Spleen (tissue), 11 donors: ENCODE measurements at regions not wholly inside any gene's neighbourhood (a gene's known extent, or its start where the extent isn't known, plus 50 kb on each side); places are given as distances from the start of the nearest gene placed in this dataset.

Experiments used
- DNase-seq: peaks from one replicate; pipeline ENCODE4 v3.0.0-alpha.2; 2020
- H3K27ac ChIP-seq, 8 donors: fragments of 200-600 bp; sonication (generic) in 7 of 8; 1 replicate in 4 of 8; 2 replicates in 4 of 8; pipeline versions ENCODE4 v1.5.0 to v1.8.0; 2016 to 2021; ENCODE audit warnings: inconsistent platforms in 4 of 8, mild to moderate bottlenecking in 4 of 8, moderate library complexity in 1 of 8
- H3K27me3 ChIP-seq, 7 donors: fragments of 200-600 bp; sonication (generic) in 6 of 7; replicated peaks in 1 of 7; 1 replicate in 4 of 7; 2 replicates in 3 of 7; pipeline versions ENCODE4 v1.5.0 to v1.8.0; 2016 to 2021; ENCODE audit warnings: inconsistent platforms in 3 of 7, mild to moderate bottlenecking in 1 of 7
- H3K36me3 ChIP-seq, 6 donors: fragments of 200-600 bp; sonication (generic) in 5 of 6; 1 replicate in 4 of 6; 2 replicates in 2 of 6; pipeline versions ENCODE4 v1.5.0 to v1.8.0; 2016 to 2021; ENCODE audit warnings: inconsistent platforms in 2 of 6
- H3K4me1 ChIP-seq, 6 donors: fragments of 200-600 bp; sonication (generic) in 5 of 6; 1 replicate in 3 of 6; 2 replicates in 3 of 6; pipeline versions ENCODE4 v1.5.0 to v1.8.0; 2016 to 2021; ENCODE audit warnings: inconsistent platforms in 3 of 6
- H3K4me3 ChIP-seq, 8 donors: fragments of 200-600 bp; sonication (generic) in 7 of 8; 1 replicate in 4 of 8; 2 replicates in 4 of 8; pipeline versions ENCODE4 v1.5.0 to v1.8.0; 2016 to 2021; ENCODE audit warnings: inconsistent platforms in 4 of 8, mild to moderate bottlenecking in 4 of 8, moderate library complexity in 2 of 8
- H3K9me3 ChIP-seq, 8 donors: fragments of 200-600 bp; sonication (generic) in 7 of 8; 1 replicate in 4 of 8; 2 replicates in 4 of 8; pipeline versions ENCODE4 v1.5.0 to v1.8.0; 2016 to 2021; ENCODE audit warnings: inconsistent platforms in 4 of 8
- POLR2A ChIP-seq, 3 donors: fragments of 450-650 bp; IDR thresholded peaks; one replicate each; pipeline ENCODE4 v1.5.1; 2017; ENCODE audit warnings: antibody characterized with exemption in 3 of 3, mild to moderate bottlenecking in 1 of 3
- POLR2AphosphoS5 ChIP-seq, 3 donors: sonication (generic); formaldehyde crosslinking; IDR thresholded peaks; one replicate each; pipeline ENCODE4 v1.5.1; 2017; ENCODE audit warnings: antibody characterized with exemption in 3 of 3
- WGBS, 5 donors: extraction: QIAGEN DNeasy Blood & Tissue Kit in 3 of 5; methylation state at CpG; one replicate each; pipeline versions ENCODE4 v1.1.5 to v1.1.7; 2013 to 2018; 5-methylcytosine and 5-hydroxymethylcytosine counted together
- intact Hi-C: fragments of 100-400 bp; cut with DNase I; formaldehyde crosslinking; loops from one replicate; pipeline ENCODE4 v1.15.0; 2023; ENCODE audit warnings: low total_unique reads
- TF ChIP-seq, protein P1 (sequence below), 11 experiments: fragments of 200-600 bp in 7 of 11; fragments of 450-650 bp in 4 of 11; sonication (generic) in 4 of 11; IDR thresholded peaks in 8 of 11; conservative IDR thresholded peaks in 3 of 11; 1 replicate in 7 of 11; 2 replicates in 4 of 11; pipeline versions ENCODE4 v1.4.0 to v1.8.0; 2016 to 2021; ENCODE audit warnings: antibody characterized with exemption in 11 of 11, inconsistent platforms in 4 of 11, mild to moderate bottlenecking in 1 of 11
- donor health status: healthy with polysubstance abuse.
- donor health status: DM: no; HTN: no; CAD: no; lungs with moderate emphysema.
- donor health status: DM: no; HTN: no; CAD: no.
- donor health status: Bipolar disorder and iron deficiency.
- donor health status: healthy.
- donor health status: DM: no; HTN: no; CAD: no.
- donor health status: DM: yes; HTN: yes; CAD: no.

DNA sequence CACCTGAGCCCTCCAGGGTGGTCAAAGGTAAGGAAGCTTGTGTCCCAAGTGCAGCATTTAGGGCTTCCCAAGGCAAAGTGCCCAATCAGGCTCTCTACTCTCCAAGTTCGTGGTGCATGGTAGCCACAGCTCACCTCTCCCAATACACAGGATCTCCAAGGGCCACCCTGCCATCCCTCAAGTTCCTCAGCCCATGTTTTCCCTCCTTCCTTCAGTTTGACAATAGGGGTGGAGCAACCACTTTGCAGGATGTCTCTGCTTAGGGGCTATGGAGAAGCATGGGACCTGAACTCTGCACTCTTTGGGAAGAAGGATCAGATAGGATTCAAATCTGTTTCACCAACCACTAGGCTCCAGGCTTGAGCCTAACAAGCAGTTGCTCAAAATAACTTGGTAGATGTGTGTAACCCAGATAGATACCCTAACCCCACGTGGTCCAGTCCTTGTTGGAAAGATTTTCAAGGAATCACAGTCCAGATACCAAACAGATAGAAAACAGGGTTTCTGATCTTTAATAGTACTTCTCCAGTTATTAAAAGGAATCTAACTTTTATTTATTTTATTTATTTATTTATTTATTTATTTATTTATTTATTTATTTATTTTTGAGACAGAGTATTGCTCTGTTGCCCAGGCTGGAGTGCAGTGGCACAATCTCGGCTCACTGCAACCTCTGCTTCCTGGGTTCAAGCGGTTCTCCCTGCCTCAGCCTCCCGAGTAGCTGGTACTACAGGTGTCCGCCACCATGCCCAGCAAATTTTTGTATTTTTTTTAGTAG, 248.1 kb downstream of the CTTN start:
- H3K27ac ChIP-seq: no peak overlapping the region
- no peaks in the 10 kb centered on the region for H3K36me3 ChIP-seq
- intact Hi-C loops: no loop called here
- no peak for DNase-seq
- peaks cover 0 to 69% (median 0%) of the 10 kb centered on the region in 7 donors for H3K27me3 ChIP-seq
- 62 to 78% (median 70%) methylated on average over 6 of the region's 6 CpGs for WGBS, 5 donors
- TF ChIP-seq POLR2A (IDR thresholded peaks at IDR 0.05) (no peak), POLR2AphosphoS5 (IDR thresholded peaks at IDR 0.05) (no peak)
- TF ChIP-seq, protein P1, sequence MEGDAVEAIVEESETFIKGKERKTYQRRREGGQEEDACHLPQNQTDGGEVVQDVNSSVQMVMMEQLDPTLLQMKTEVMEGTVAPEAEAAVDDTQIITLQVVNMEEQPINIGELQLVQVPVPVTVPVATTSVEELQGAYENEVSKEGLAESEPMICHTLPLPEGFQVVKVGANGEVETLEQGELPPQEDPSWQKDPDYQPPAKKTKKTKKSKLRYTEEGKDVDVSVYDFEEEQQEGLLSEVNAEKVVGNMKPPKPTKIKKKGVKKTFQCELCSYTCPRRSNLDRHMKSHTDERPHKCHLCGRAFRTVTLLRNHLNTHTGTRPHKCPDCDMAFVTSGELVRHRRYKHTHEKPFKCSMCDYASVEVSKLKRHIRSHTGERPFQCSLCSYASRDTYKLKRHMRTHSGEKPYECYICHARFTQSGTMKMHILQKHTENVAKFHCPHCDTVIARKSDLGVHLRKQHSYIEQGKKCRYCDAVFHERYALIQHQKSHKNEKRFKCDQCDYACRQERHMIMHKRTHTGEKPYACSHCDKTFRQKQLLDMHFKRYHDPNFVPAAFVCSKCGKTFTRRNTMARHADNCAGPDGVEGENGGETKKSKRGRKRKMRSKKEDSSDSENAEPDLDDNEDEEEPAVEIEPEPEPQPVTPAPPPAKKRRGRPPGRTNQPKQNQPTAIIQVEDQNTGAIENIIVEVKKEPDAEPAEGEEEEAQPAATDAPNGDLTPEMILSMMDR (IDR thresholded peaks at IDR 0.05 in 8 of 11, conservative IDR thresholded peaks at IDR 0.05 in 3 of 11): no peak
- no peak overlapping the region for H3K4me3 ChIP-seq
- no peaks in the 10 kb centered on the region for H3K9me3 ChIP-seq
- H3K4me1 ChIP-seq: peaks cover 0 to 4% (median 0%) of the 10 kb centered on the region in 6 donors

DNA sequence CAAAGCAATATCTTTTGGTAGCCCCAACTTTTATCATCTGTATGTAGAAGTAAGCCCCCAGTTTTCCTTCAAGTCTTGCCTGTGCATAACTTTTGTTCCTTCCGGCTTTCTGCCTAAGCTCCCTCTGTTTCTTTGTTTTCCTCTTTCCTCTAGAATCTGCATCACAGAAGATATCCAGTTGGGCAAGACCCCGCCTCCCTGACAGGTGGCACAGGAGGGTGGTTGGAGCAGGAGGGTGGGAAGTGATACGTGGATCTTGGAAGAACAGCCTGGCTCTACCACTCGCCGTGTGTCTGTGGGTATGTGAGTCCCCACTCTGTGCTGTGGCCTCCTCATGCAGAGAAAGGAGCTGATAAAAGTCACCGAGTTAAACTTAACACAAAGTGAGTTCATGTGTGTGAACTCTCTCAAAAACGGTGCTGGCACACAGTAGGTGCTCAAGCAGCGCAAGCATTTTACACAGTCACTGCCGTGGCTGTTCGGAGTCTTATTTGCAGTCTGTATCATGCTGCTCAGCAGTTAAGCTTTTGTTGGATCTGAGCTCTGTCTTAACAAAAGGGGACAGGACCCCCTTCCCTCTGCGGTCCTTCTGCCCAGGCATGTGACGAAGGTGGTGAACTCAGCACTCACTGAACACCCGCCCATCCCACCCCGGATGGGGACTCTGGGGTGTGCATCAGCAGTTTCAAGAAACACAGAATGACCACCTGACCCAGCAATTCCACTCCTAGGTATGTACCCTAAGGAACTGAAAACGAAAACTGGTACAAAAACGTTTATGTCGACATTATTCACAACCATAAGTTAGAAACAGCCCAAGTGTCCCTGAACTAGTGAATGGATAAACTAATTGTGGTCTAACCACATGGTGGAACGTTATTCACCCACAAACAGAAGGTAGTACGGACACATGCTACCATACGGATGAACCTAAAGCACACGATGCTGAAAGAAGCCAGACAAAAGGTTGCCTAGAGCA, 249.1 kb downstream of the CTTN start:
- H3K36me3 ChIP-seq: no peaks in the 10 kb centered on the region
- H3K4me1 ChIP-seq: no peaks in the 10 kb centered on the region
- H3K9me3 ChIP-seq: no peaks in the 10 kb centered on the region
- TF ChIP-seq POLR2A (IDR thresholded peaks at IDR 0.05) (no peak), POLR2AphosphoS5 (IDR thresholded peaks at IDR 0.05) (no peak)
- TF ChIP-seq, protein P1 (IDR thresholded peaks at IDR 0.05 in 8 of 11, conservative IDR thresholded peaks at IDR 0.05 in 3 of 11): no peak
- H3K27me3 ChIP-seq: peaks cover 0 to 59% (median 0%) of the 10 kb centered on the region in 7 donors
- no peak for DNase-seq
- H3K27ac ChIP-seq: no peak overlapping the region
- 45 to 58% (median 49%) methylated on average over 20 to 21 of the region's 21 CpGs for WGBS, 5 donors
- no peak overlapping the region for H3K4me3 ChIP-seq
- intact Hi-C loops: no loop called here

DNA sequence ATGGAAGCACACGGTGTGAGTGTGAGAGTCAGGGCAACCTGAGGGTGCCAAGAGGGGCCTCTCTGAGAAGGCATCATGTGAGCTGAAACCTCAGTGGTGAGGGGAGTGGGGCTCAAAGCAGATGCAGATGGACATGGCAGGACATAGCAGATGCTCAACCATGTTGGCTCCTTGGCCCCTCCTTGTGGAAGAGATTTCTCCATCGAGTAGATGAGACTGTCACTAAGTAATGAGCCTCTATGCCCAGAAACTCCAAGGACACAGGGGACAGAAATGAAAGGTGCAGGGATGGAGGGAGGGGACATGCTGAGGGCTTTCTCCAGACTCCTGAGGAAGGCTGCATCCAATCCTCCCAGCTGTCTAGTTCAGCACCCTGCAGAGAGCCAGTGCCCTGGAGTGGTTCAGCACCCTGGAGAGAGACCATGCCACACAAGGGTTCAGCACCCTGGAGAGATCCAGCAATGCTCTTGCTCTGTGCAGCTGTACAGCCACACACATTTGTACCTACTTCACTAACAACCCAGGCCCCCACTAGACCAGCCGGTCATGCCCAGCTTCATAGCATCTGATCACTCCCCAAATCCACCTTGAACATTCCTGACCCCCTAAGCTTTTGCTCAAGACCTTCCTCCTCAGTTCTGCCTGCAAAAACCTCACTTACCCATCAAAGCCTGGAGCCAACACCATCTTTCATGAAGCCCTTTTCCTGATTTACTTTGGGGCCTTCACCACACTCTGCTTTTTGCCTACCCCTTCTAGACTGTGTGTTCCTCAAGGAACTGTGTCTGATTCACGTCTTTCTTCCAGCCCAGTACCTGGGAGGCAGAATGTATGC, 252.0 kb downstream of the CTTN start:
- Histone ChIP-seq H3K9me3 (no peaks in the 10 kb centered on the region), H3K27ac (no peak overlapping the region), H3K4me1 (no peaks in the 10 kb centered on the region), H3K27me3 (peaks cover 0 to 35% (median 0%) of the 10 kb centered on the region in 7 donors), H3K4me3 (no peak overlapping the region), H3K36me3 (no peaks in the 10 kb centered on the region)
- TF ChIP-seq, protein P1 (IDR thresholded peaks at IDR 0.05 in 8 of 11, conservative IDR thresholded peaks at IDR 0.05 in 3 of 11): no peak
- intact Hi-C loops: no loop called here
- DNase-seq: no peak
- WGBS, 5 donors: 51 to 61% (median 56%) methylated on average over 3 to 4 of the region's 4 CpGs
